B cell (primary cell): ENCODE measurements at regions not wholly inside any gene's neighbourhood (a gene's known extent, or its start where the extent isn't known, plus 50 kb on each side); places are given as distances from the start of the nearest gene placed in this dataset.

Source experiments
- ATAC-seq: fragments of 200-7000 bp; cut with Tn5 transposase; one replicate; pipeline ENCODE4 v1.10.0; 2021; ENCODE audit warnings: low read depth, mild to moderate bottlenecking, moderate number of reproducible peaks, moderate library complexity
- CTCF ChIA-PET: fragments of 350-600 bp; sonication (Branson Sonifier 250); formaldehyde crosslinking; loops from one replicate; lab custom pipeline; 2021; ENCODE audit warnings: antibody characterized with exemption, inconsistent platforms; lab: Charles Lee
- POLR2A ChIA-PET: fragments of 350-600 bp; sonication (Branson Sonifier 250); formaldehyde crosslinking; loops from one replicate; lab custom pipeline; 2021; ENCODE audit warnings: antibody characterized with exemption; lab: Charles Lee
- DNase-seq: peaks from one replicate; pipeline ENCODE4 v3.0.0; 2013
- H2AFZ ChIP-seq: 2 replicates; pipeline ENCODE4 v1.6.1; 2012; ENCODE audit warnings: mild to moderate bottlenecking, low read depth, low read length; ENCODE audit not compliant: insufficient read depth, poor library complexity, severe bottlenecking
- H3K27ac ChIP-seq, 2 donors: 1 replicate in 1 of 2; 2 replicates in 1 of 2; pipeline ENCODE4 v1.5.1; 2012 to 2013; ENCODE audit warnings: low read length in 2 of 2, mild to moderate bottlenecking in 2 of 2, moderate library complexity in 1 of 2
- H3K27me3 ChIP-seq, 4 experiments: fragments of 200-600 bp in 1 of 4; sonication (generic) in 1 of 4; replicated peaks in 1 of 4; 1 replicate in 2 of 4; 2 replicates in 2 of 4; pipeline versions ENCODE4 v1.6.1 to v1.7.0; 2013 to 2016; ENCODE audit warnings: low read length in 3 of 4, mild to moderate bottlenecking in 2 of 4, mixed read lengths in 1 of 4, moderate library complexity in 1 of 4; ENCODE audit not compliant: insufficient read depth in 4 of 4, control insufficient read depth in 3 of 4; ENCODE audit errors: control extremely low read depth in 1 of 4
- H3K36me3 ChIP-seq, 2 experiments: replicated peaks in 1 of 2; 1 replicate in 1 of 2; 2 replicates in 1 of 2; pipeline versions ENCODE4 v1.6.1 to v1.7.1; 2013; ENCODE audit warnings: low read length in 1 of 2; ENCODE audit not compliant: insufficient read depth in 2 of 2, control insufficient read depth in 1 of 2; ENCODE audit errors: control extremely low read depth in 1 of 2, extremely low read depth in 1 of 2
- H3K4me1 ChIP-seq, 2 donors: fragments of 200-600 bp in 1 of 2; sonication (generic) in 1 of 2; 1 replicate in 1 of 2; 2 replicates in 1 of 2; pipeline versions ENCODE4 v1.5.1 to v1.6.1; 2013 to 2017; ENCODE audit warnings: low read length in 2 of 2; ENCODE audit not compliant: control insufficient read depth in 2 of 2, insufficient read depth in 2 of 2
- H3K4me2 ChIP-seq: replicated peaks from 2 replicates; pipeline ENCODE3; 2012; ENCODE audit warnings: mild to moderate bottlenecking, low read depth, low read length; ENCODE audit not compliant: poor library complexity, severe bottlenecking
- H3K4me3 ChIP-seq, 5 experiments: fragments of 200-600 bp in 1 of 5; sonication (generic) in 1 of 5; 1 replicate in 3 of 5; 2 replicates in 2 of 5; pipeline versions ENCODE4 v1.5.1 to v1.7.0; 2011 to 2016; ENCODE audit warnings: low read length in 4 of 5, mild to moderate bottlenecking in 4 of 5, low read depth in 2 of 5, control low read depth in 1 of 5, moderate library complexity in 1 of 5; ENCODE audit not compliant: insufficient read depth in 1 of 5; ENCODE audit errors: control extremely low read depth in 1 of 5, extremely low read depth in 1 of 5
- H3K79me2 ChIP-seq: fragments of 200-600 bp; sonication (generic); one replicate; pipeline ENCODE4 v1.6.0; 2016; ENCODE audit warnings: low read length; ENCODE audit not compliant: control insufficient read depth, insufficient read depth
- H3K9ac ChIP-seq: fragments of 200-600 bp; sonication (generic); 2 replicates; pipeline ENCODE4 v1.6.1; 2017; ENCODE audit warnings: mild to moderate bottlenecking, low read length, moderate library complexity
- H3K9me3 ChIP-seq, 3 donors: one replicate each; pipeline versions ENCODE4 v1.6.1 to v1.7.1; 2013; ENCODE audit warnings: low read length in 2 of 3; ENCODE audit not compliant: control insufficient read depth in 2 of 3, insufficient read depth in 1 of 3; ENCODE audit errors: control extremely low read depth in 1 of 3
- H4K20me1 ChIP-seq: 2 replicates; pipeline ENCODE4 v1.6.0; 2012; ENCODE audit warnings: mild to moderate bottlenecking, low read length; ENCODE audit not compliant: insufficient read depth, control insufficient read depth, poor library complexity, severe bottlenecking
- H3K27ac Mint-ChIP-seq: one replicate; pipeline ENCODE4 v1.8.0; 2021; ENCODE audit warnings: mixed read lengths
- H3K27me3 Mint-ChIP-seq: one replicate; pipeline ENCODE4 v1.8.0; 2021; ENCODE audit warnings: mixed read lengths
- H3K4me1 Mint-ChIP-seq: one replicate; pipeline ENCODE4 v1.8.0; 2021; ENCODE audit warnings: mixed read lengths
- H3K4me3 Mint-ChIP-seq: one replicate; pipeline ENCODE4 v1.8.0; 2021; ENCODE audit warnings: mixed read lengths
- H3K9me3 Mint-ChIP-seq: one replicate; pipeline ENCODE4 v1.8.0; 2022; ENCODE audit warnings: mixed read lengths; ENCODE audit not compliant: insufficient read depth
- CTCF ChIP-seq: fragments of 200-600 bp; IDR thresholded peaks from one replicate; pipeline ENCODE4 v1.8.0; 2022; ENCODE audit warnings: antibody characterized with exemption, mild to moderate bottlenecking
- EZH2 ChIP-seq: IDR thresholded peaks from 2 replicates; pipeline ENCODE4 v1.6.1; 2012; ENCODE audit warnings: borderline replicate concordance, low read depth, mild to moderate bottlenecking, moderate library complexity, low read length; ENCODE audit not compliant: insufficient read depth, poor library complexity, severe bottlenecking
- WGBS: methylation state at CpG from one replicate; pipeline ENCODE4 v1.1.5; 2013; ENCODE audit warnings: missing lambda C conversion rate; ENCODE audit not compliant: insufficient coverage; 5-methylcytosine and 5-hydroxymethylcytosine counted together
- intact Hi-C: fragments of 100-400 bp; cut with micrococcal nuclease; formaldehyde crosslinking; loops from one replicate; pipeline ENCODE4 v1.10.0; 2022

GRCh38 chr18:49717617-49718016 lies 95.7 kb downstream of the ACAA2 start:
- Histone ChIP-seq H3K27me3 (peaks cover 0 to 6% (median 2%) of the 10 kb centered on the region in 4 experiments), H3K9me3 (no peaks in the 10 kb centered on the region), H3K79me2 (no peaks in the 10 kb centered on the region), H3K36me3 (no peaks in the 10 kb centered on the region), H4K20me1 (no peaks in the 10 kb centered on the region), H2AFZ (no peak overlapping the region), H3K4me1 (no peaks in the 10 kb centered on the region), H3K9ac (no peak overlapping the region), H3K4me2 (no peak overlapping the region), H3K27ac (no peak overlapping the region), H3K4me3 (no peak overlapping the region)
- Mint-ChIP-seq H3K27ac (no peak overlapping the region), H3K4me3 (no peak overlapping the region), H3K4me1 (no peaks in the 10 kb centered on the region), H3K27me3 (peaks cover 32% of the 10 kb centered on the region), H3K9me3 (no peaks in the 10 kb centered on the region)
- DNase-seq: no peak
- POLR2A ChIA-PET: no interaction called here
- TF ChIP-seq CTCF: no peak
- TF ChIP-seq EZH2: no peak
- intact Hi-C loops: no loop called here
- no peak for ATAC-seq
- CTCF ChIA-PET: no interaction called here
- 81% methylated on average over 2 of the region's 3 CpGs for WGBS

GRCh38 chr18:49716035-49716434 lies 97.3 kb downstream of the ACAA2 start:
- ChIA-PET CTCF (no interaction called here), POLR2A (no interaction called here)
- ATAC-seq: no peak
- Histone ChIP-seq H3K4me2 (no peak overlapping the region), H3K9ac (no peak overlapping the region), H3K9me3 (no peaks in the 10 kb centered on the region), H3K27me3 (peaks cover 0 to 3% (median 0%) of the 10 kb centered on the region in 4 experiments), H3K27ac (no peak overlapping the region), H3K79me2 (no peaks in the 10 kb centered on the region), H3K36me3 (no peaks in the 10 kb centered on the region), H3K4me3 (no peak overlapping the region), H4K20me1 (no peaks in the 10 kb centered on the region), H2AFZ (no peak overlapping the region), H3K4me1 (no peaks in the 10 kb centered on the region)
- no peak for DNase-seq
- no peak overlapping the region for H3K4me3 Mint-ChIP-seq
- WGBS: 68% methylated on average over 5 of the region's 6 CpGs
- H3K4me1 Mint-ChIP-seq: no peaks in the 10 kb centered on the region
- intact Hi-C loops: no loop called here
- H3K9me3 Mint-ChIP-seq: no peaks in the 10 kb centered on the region
- TF ChIP-seq CTCF (no peak), EZH2 (no peak)
- H3K27ac Mint-ChIP-seq: no peak overlapping the region
- H3K27me3 Mint-ChIP-seq: peaks cover 22% of the 10 kb centered on the region
